ENCODE measurements at regions not wholly inside any gene's neighbourhood (a gene's known extent, or its start where the extent isn't known, plus 50 kb on each side); places are given as distances from the start of the nearest gene placed in this dataset.

DNA sequence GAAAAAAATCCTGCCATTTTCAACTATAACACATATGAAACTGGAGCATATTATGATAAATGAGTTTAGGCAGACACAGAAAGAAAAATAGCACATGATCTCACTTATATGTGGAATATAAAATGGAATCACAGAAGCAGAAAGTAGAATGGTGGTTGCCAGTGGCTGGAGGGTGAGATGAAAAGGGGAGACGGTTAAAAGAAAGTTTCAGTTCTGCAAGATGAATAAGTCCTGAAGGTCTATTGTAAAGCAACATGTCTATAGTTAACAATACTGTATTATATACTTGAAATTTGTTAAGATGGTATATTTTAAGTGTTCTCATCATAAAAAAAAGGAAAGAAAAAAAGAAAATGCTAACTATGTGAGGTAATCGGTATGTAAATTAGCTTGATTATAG is 503.9 kb downstream of the EPHA7 start:
- DNase-seq (no peak), ATAC-seq (no peak)
- Histone ChIP-seq H3K4me1 (no peaks in the 10 kb centered on the region), H3K27me3 (no peaks in the 10 kb centered on the region), H3K36me3 (no peaks in the 10 kb centered on the region), H3K4me3 (no peak overlapping the region), H3K27ac (no peak overlapping the region), H3K9me3 (no peaks in the 10 kb centered on the region)
- TF ChIP-seq POLR2A (IDR thresholded peaks at IDR 0.05): no peak
- TF ChIP-seq, protein P1, sequence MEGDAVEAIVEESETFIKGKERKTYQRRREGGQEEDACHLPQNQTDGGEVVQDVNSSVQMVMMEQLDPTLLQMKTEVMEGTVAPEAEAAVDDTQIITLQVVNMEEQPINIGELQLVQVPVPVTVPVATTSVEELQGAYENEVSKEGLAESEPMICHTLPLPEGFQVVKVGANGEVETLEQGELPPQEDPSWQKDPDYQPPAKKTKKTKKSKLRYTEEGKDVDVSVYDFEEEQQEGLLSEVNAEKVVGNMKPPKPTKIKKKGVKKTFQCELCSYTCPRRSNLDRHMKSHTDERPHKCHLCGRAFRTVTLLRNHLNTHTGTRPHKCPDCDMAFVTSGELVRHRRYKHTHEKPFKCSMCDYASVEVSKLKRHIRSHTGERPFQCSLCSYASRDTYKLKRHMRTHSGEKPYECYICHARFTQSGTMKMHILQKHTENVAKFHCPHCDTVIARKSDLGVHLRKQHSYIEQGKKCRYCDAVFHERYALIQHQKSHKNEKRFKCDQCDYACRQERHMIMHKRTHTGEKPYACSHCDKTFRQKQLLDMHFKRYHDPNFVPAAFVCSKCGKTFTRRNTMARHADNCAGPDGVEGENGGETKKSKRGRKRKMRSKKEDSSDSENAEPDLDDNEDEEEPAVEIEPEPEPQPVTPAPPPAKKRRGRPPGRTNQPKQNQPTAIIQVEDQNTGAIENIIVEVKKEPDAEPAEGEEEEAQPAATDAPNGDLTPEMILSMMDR (IDR thresholded peaks at IDR 0.05): no peak
- intact Hi-C loops (cut with DNase I): no loop called here
- WGBS, 4 donors: 92 to 93% (median 93%) methylated on average over 2 of the region's 2 CpGs

GRCh38 chr6:92911301-92911700 is 508.1 kb downstream of the EPHA7 start:
- H3K27ac ChIP-seq: no peak overlapping the region
- no peaks in the 10 kb centered on the region for H3K4me1 ChIP-seq
- DNase-seq (no peak), ATAC-seq (no peak)
- TF ChIP-seq, protein P1 (IDR thresholded peaks at IDR 0.05): no peak
- intact Hi-C loops (cut with DNase I): no loop called here
- WGBS, 4 donors: 89 to 94% (median 90%) methylated on average over 1 of the region's 1 CpG
- no peaks in the 10 kb centered on the region for H3K9me3 ChIP-seq
- no peak overlapping the region for H3K4me3 ChIP-seq
- H3K36me3 ChIP-seq: no peaks in the 10 kb centered on the region
- H3K27me3 ChIP-seq: no peaks in the 10 kb centered on the region

- WGBS, 4 donors: 70 to 80% (median 73%) methylated on average over 1 of the region's 1 CpG
- intact Hi-C loops (cut with DNase I): no loop called here
Observed at GRCh38 chr6:92910646-92911045, 508.7 kb downstream of the EPHA7 start.

GRCh38 chr6:92906385-92906784 is 513.0 kb downstream of the EPHA7 start:
- intact Hi-C loops (cut with DNase I): no loop called here
- ATAC-seq: no peak
- 65 to 80% (median 75%) methylated on average over 1 of the region's 1 CpG for WGBS, 4 donors
- Histone ChIP-seq H3K4me3 (no peak overlapping the region), H3K27ac (no peak overlapping the region), H3K36me3 (no peaks in the 10 kb centered on the region), H3K27me3 (no peaks in the 10 kb centered on the region), H3K9me3 (no peaks in the 10 kb centered on the region), H3K4me1 (no peaks in the 10 kb centered on the region)
- DNase-seq: no peak
- TF ChIP-seq, protein P1 (IDR thresholded peaks at IDR 0.05): no peak
- TF ChIP-seq POLR2A (IDR thresholded peaks at IDR 0.05): no peak

More at GRCh38 chr6:92910646-92911045, 508.7 kb downstream of the EPHA7 start:
- DNase-seq: no peak
- TF ChIP-seq, protein P1 (IDR thresholded peaks at IDR 0.05): no peak
- no peak for TF ChIP-seq POLR2A (IDR thresholded peaks at IDR 0.05)
- H3K27ac ChIP-seq: no peak overlapping the region
- ATAC-seq: no peak
- H3K9me3 ChIP-seq: no peaks in the 10 kb centered on the region
- no peaks in the 10 kb centered on the region for H3K36me3 ChIP-seq
- H3K4me3 ChIP-seq: no peak overlapping the region
- H3K27me3 ChIP-seq: no peaks in the 10 kb centered on the region
- no peaks in the 10 kb centered on the region for H3K4me1 ChIP-seq
